Eye (tissue), 1 donor: ENCODE measurements at regions not wholly inside any gene's neighbourhood (a gene's known extent, or its start where the extent isn't known, plus 50 kb on each side); places are given as distances from the start of the nearest gene placed in this dataset.
A peak's percentile ranks its signal among the peaks of the same experiment; 100 is the strongest.
"Not testable (repeated sequence)": the region's sequence is repeated elsewhere in the genome, so short reads cannot be mapped to it uniquely, and the experiment has no call there.

Source experiments
- DNase-seq: peaks from one replicate; pipeline ENCODE4 v3.0.0-alpha.2; 2015

- no peak for DNase-seq
Observed at GRCh38 chr7:53087274-53087673, 51.8 kb downstream of the POM121L12 start.

DNA sequence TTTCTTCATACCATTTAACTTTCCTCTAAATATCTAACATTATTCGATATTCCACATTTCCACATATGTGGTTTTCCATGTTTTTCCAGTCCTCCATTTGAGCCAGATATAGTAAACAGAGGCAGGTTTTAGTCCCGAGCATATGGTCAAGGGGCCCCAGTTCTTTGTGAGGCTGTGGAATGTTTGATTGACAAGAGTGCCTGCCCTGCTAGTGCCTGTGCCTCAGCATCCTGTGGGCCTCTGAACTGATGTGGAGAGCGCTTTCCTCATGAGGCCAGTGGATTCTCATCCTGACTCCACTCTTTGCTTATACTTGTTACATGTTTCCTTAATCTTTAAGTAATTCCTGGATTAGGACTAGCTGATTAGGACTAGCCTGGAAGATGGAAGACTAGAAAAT is 58.8 kb downstream of the POM121L12 start:
- no peak for DNase-seq

- no peak for DNase-seq
Observed at GRCh38 chr7:53094827-53095226, 59.4 kb downstream of the POM121L12 start.

DNA sequence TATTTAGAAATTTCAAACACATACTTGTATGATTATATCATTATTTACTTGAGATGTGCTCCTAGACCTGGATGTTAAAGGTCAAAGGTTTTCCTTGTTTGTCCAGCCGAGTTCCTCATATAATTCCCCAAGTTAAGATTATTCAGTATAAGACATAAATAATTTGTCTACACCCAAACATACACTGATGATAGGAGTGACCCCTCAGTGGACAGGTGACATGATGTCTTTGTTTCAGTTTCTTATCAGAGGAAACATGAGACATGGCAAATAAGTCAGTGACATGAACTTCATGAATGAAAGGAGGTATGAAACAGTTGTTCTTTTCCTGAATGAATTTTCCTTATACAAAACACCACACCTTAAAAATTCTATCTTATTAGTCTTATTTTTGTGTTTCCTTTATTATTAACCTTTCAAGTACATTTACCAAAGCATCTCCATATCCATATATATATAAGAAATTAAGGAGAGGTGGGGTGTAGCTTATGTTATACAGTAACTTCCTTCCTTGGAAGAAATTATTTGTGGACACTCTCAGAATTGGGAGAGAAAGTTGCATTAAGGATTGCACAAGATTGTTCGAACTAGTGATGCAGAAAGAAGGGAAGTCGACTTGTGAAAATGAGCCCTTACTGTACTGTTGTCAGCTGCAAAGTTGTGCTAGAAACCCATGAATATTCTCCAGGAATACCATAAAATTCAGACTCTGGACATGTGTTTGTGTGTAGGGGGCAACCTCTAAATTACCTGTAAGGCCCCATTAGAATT is 60.5 kb downstream of the POM121L12 start:
- no peak for DNase-seq

DNA sequence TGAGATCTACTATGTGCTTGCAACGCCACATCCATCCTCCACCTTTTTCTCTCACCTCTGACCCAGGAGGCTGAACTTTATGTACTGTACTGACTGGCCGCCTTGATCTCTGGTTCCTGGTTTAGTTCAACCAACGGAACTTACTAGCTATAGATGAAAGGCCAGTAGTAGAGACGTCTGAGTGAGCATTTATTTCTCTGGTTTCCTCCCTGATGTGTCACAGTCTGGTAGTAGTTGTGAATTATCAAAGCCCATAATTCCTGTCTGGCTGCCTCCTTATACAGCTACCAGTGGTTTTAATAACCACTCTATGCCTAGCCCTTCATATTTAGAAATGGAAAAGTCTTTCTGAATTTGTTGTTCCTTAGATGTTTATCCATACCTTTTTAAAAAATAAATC is 64.7 kb downstream of the POM121L12 start:
- DNase-seq = no peak

DNA sequence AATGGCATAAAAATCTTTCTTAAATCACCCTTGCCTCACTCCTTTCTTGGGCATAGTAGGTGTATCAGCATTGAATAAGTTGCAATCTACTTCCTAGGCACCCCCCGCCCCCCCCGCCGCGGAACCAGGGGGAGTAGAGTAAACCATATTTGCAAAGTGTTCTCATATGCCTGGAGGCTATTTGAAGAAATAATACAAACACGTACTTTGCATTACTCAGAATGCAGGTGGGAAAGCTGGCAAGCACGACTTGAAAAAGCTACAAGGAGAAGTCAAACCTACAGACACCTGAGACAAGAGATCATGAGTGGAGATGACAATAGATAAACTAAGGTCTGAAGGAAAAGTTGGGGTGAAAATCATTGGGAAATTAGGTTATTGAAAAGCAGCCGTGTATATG is 65.6 kb downstream of the POM121L12 start:
- peak; percentile 4 for DNase-seq

DNA sequence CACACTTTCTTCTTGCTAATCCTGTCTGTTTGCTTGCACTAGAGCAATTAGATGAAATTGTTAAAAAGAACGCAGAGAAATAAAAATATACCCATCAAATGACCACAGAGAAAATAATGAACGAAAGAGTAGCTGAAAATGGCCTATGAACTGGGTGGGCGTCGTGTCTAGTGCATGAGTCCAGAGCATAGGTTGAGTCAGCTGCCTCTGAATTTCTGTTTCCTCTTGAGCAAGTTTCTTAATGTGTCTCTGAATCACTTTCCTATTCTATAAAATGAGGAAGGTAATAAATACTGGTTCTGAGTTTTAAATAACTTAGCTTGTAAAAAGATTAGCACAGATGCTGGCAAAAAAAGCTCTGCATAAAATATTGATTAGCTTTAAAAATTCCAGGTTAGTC is 75.0 kb downstream of the POM121L12 start:
- no peak for DNase-seq

- DNase-seq = peak; percentile 35
Observed at GRCh38 chr7:53111031-53111430, 75.6 kb downstream of the POM121L12 start.

- DNase-seq = no peak
Observed at GRCh38 chr7:53113424-53113823, 78.0 kb downstream of the POM121L12 start.

DNA sequence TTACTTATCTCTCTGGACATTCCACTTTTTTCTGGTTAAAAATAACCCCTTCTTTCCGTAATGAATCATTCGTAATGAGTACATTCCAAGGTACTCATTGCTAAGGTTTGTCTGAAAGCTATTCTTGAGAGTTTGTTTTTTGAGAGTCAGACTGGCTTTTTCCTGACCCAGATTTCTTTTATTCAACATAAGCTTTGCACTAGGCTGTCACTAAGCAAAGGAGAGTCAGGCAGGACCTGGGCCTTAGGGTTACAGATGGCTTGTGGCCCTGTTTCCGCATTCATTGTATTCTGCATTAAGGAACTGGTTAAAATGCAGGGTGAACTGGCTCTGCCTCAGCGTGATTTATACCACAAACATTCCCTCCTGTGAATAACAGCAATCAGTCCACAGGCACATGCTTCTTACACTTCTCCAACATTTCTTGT is 84.1 kb downstream of the POM121L12 start:
- DNase-seq = peak; percentile 2

GRCh38 chr7:53121374-53121773 is 85.9 kb downstream of the POM121L12 start:
- no peak for DNase-seq

GRCh38 chr7:53131697-53132096 is 96.3 kb downstream of the POM121L12 start:
- no peak for DNase-seq

DNA sequence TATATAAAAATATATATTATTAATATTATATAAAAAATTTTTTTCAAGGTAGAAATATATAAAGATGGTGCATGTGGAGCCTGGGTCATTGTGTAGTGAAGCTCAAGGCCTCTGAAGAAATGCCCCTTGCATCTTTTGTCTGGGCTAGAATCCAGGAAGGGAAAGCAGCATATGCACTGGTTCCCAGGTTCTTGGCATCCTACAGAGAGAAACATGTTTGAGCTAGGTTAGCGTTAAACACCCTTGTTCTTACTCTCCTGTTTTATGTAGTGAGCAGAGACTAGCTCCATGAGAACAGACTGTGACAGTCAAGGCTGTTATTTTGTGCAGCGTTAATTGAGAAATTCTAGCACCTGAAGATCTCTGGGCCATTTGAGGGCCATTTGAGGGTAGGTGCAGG is 116.1 kb downstream of the POM121L12 start:
- no peak for DNase-seq

DNA sequence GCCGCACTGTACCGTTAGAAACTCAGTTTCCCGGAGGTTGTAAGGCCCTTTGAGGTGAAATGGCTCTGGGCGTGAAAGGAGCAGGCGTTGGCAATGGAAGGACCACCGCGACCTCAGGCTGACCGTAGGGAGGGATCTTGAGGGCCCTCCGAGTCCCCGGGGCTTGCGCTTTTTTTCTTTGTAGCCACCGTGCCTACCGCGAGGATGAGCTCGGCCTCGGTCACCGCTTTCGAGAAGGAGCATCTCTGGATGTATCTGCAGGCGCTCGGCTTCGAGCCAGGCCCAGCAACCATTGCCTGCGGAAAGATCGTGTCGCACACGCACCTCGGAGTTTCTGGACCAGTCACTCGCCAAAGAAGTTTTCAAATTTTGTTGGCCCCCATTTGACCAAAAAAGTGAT is 151.8 kb downstream of the POM121L12 start:
- not testable (repeated sequence) for DNase-seq

DNA sequence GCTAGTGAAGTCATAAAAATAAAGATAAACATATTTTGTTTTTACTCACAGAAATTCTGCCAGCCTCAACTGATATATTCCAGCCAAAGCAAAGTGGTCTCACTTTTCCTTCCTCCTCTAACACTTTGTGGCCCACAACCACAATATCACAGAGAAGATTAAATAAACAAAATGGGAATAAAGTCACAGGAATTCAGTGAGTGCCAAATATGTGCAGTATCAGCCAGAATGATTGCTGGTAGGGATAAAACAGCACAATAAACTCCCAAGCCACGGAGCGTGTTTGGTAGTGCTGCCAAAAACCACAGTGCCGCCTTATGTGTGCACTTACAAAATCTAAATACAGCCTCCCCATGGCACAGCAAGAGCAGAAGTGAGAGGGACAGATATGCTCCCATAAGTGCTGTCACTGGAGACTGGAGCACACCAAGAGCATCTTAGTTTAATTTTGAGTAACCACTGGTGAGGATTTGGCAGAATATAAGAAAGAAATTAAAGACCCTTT is 155.8 kb downstream of the POM121L12 start:
- no peak for DNase-seq

GRCh38 chr7:53191836-53192443 is 156.5 kb downstream of the POM121L12 start:
- no peak for DNase-seq

DNA sequence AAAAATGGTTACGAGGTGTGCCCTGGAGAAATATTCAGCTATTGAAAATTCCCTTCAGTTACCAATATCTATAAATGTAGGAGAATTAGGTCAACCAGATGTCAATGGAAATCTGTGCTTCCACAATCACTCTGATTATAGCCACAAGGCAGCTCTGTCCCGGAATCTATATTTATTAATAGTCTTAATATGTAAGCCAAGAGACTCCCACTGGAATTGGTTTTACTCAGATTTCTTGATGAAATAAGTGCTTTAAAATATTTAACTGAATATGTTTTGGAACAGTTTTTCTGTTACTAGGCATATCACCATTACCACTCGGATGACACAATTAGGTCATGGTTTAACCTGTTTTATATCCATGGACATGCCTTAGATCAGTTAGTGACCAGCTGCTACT is 169.6 kb downstream of the POM121L12 start:
- no peak for DNase-seq

DNA sequence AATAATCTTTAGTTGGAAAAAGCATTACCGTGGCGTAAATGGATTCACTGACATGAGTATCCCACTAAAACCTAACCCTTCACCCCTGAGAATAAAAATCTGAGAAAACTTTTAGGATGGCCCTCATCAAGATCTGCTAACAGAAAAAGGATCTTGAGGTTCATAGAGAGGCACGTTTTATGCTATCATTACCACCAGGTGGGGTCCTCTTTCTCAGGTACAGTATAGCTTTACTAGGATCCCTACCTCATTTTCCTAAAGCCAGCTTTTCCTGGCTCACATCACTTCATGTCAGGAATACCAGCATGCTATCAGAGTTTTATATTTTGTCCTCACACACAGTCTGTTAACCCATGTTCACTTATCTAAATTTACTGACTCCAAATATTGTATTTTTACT is 173.7 kb downstream of the POM121L12 start:
- DNase-seq = no peak

GRCh38 chr7:53214463-53214862 is 179.0 kb downstream of the POM121L12 start:
- peak; percentile 9 for DNase-seq

GRCh38 chr7:53218730-53219504 is 183.5 kb downstream of the POM121L12 start:
- DNase-seq = peak; percentile 70

DNA sequence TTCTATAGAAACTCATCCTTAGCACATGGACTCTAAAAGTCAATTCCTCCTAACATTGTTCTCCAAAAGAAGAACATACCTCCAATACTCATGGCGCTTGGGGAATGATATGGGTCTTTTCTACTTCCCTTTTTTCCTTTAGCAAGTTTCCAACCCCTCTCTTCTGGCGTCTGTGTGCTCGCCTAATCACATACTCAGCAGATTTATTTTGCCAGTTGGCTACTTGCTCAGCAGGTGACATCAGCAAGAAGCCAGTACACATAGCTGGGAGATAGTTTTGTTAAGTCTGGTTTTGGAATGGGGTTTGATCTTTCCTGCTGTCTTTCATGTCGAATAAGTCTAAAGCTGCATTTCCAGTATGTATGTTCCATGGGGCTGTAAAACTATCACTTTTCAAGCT is 193.8 kb downstream of the POM121L12 start:
- DNase-seq = no peak

GRCh38 chr7:53237344-53237913 is 202.0 kb downstream of the POM121L12 start:
- DNase-seq = no peak

DNA sequence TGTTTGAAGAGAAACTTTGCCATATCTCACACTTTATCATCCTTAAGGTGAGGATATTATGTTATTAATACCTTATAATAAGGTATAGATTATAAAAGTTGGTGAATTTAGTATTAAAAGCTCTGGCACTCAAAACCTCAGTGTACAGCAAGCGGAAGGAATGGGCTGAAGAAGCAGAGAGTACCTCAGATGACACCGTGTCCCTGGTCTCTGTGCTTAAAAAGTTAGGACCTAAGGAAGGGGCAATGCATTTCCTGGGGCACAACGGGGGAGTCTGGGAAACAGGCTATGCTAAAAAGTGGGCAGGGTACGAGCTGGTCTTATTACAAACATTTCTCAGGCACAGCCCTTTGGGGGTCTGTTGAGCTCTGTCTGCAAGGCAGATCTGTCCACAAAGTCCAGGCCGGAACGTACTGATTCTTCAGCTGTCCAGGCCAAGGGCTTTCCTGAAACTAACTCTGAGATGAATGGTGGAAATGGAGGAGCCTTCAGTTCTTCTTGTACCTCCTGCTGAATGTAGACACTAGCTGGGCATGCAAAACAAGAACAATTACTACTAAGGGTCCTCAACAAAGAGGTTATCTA is 202.7 kb downstream of the POM121L12 start:
- DNase-seq = no peak
